ENCODE measurements at regions not wholly inside any gene's neighbourhood (a gene's known extent, or its start where the extent isn't known, plus 50 kb on each side); places are given as distances from the start of the nearest gene placed in this dataset.
"Not testable (repeated sequence)": the region's sequence is repeated elsewhere in the genome, so short reads cannot be mapped to it uniquely, and the experiment has no call there.

GRCh38 chr5:101720033-101720432, 576.1 kb downstream of the SLCO4C1 start:
- DNase-seq = no peak

DNA sequence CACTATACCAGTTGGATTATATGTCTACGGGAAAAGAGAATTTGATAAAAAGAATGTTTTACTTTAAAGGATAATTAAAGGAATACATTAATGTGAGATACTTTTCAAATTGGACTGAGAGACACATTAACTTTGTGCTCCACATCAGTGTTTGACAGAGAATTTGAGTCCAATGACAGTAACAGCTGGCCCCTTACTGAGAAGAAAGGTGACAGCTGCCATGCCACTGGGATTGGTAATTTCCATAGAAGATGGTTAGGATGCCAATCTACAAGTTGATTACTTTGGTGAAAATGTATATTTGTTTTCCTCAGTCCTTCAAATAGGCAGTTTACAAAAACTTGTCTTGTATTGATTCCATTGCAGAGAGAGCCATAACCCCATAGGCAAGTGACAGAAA, 578.4 kb downstream of the SLCO4C1 start:
- no peak for DNase-seq

DNA sequence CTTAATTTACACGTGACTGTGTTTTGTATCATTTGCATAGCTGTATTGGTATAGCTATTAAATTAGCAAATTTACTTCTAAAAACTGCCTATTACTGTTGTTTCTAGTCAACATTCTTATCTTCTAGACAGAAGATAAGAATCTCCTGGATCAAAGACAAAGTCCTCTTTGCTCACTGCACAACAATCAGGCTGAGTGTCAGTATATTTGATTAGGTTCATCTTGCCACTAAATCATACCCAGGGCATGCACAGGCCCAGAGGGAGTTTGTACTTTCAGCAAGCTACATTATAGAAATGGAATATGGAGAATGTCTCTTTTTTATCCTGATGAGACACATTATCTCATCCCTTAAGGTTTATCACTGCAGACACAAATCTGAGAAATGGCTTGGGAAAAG, 579.1 kb downstream of the SLCO4C1 start:
- DNase-seq = no peak

DNA sequence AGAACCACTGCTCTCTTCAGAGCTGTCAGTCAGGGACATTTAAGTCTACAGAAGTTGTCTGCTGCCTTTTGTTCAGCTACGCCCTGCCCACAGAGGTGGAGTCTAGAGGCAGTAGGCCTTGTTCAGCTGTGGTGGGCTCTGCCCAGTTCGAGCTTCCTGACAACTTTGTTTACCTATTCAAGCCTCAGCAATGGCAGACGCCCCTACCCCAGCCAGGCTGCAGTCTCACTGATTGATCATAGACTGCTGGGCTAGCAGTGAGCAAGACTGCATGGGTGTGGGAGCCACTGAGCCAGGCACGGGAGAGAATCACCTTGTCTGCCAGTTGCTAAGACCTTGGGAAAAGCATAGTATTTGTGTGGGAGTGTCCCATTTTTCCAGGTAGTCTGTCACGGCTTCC, 580.3 kb downstream of the SLCO4C1 start:
- DNase-seq = not testable (repeated sequence)

DNA sequence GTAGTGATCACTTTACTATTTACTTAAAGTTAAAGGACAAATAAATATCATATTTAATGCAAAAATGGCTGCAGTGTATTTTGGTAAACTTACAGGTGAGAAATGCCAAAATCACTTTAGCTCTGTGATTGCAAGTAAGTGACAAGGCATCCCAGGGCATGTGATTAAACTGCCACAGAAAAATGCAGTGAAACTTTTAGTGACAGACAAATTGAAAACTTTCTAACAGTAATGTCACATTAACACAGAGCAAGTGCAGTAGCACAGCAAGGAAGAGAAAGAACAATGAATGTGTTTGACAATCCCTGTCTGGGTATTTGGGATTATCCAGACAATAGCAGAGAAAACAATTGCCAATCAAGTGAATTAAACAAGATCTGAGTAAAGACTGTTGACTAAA, 606.8 kb downstream of the SLCO4C1 start:
- no peak for DNase-seq

- no peak for DNase-seq
Measured at GRCh38 chr5:101688156-101688555, 607.9 kb downstream of the SLCO4C1 start.

DNA sequence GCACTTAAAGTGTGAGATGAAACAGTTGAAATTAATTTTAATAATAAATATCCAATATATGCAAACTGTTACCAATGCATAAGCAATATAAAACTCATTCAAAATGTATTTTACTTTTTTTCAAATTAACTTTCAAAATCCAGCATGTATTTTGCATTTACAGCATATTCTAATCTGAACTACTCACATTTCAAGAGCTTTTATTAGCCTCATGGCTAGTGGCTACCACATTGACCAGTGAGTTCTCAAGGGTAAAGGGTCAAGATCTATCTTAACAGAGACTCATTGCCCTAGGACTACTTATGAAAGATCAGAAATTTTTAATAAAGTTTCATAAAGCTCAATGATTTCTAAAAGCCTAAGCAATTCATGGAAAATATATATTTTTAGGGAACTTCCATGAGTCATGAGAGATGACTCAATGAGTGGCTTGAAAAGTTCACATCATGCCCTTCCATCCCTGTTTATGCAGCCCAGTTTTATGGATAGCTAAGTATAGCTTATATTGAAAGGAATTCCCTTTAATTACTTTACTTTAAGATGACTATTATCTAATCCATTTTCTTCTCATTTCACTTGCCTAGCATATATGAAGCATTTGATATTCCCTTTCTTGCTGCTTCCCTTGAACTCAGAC, 608.6 kb downstream of the SLCO4C1 start:
- no peak for DNase-seq

DNA sequence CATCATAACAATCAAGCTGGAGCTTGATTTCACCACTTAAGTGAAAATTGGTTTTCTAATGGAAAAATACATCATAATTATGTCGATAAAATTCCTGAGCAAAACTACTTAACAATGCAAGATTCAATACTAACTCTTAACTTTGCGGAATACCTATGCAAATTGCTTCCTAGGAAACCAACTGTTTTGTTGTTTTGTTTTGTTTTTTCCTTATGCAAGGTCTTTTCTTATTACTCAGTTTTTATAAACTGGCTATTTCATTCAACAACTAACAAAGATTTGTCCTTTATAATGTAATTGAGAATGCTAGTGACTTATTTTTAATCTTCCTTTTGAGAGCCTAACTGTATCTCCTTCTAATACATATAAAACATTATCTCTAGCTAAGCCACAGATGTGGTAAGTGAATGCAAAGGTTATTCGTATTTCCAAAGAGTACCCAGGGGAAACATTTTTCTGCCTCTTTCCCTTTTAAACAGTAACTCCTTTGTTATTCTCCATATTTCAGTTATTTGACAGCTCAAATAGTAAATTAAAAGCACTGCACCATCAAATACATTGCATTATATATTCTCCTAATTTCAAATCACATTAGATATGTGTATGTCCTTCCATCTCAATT, 609.4 kb downstream of the SLCO4C1 start:
- DNase-seq = no peak

DNA sequence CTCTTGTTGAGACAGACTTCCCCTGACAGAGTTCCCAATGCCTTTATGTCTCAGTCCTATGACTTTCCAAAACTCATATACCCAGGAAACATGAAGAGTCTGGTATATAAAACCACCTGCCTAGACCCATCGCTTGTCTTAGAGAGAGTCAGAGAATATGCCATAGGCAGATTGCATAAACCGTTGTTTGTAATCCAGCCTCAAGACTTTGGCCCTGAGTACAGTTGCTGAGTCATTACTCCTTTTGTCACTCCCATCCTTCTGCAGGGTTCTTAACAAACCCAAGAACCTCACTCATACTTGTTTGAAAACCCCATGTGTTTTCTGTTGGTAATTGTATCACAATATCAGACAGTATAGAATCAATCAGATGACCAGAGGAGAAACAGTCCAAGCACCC, 616.3 kb downstream of the SLCO4C1 start:
- no peak for DNase-seq

DNA sequence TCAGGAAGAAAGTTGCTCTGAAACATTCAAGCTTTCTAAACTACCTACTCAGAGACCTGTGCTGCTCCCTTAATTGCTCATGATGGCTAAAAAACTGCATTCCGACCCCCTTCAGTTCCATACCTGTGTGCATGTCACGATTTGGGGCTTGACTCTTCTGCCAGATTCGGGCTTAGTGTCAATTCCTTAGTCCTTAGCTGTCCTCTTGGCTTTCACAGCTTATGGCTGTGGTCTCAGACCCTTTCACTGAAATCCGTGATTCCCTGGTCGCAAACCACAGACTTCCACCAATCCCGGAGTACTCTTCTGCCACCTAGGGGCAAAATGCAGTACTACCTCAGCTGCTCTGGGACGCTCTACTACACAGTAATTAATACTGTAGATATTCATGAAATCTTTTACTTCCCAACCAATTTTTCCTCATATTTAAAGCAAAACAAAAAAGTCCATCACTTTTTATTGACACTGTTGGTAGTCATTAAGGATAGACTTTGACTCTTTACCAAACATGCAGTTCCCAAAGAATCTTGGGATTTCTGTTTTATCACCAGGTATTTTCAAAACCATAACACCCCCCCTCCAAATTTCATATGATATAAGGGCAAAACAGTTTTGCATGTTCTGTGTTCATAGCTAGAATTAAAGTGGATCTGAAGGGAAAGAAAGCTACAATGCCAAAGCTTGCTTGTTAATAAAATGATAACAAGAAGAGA, 617.4 kb downstream of the SLCO4C1 start:
- peak; percentile 17 for DNase-seq

DNA sequence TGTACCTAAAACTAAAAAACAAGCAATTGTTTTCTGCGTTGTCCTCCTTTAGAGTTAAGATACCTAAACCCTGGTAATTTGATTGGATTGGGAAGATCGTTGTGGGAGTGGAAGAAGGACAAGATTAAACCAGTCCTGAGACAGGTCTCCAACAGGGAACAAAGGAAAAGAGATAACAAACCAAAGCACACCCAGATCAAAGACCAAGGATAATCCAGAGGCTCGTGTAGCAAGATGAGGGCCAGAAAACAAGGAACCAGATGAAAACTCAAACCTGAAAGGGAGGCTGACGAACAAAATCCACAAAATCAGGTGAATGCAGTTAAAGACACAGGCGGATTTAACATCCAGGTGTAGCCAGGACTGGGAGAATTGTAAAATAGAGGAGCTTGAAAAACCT, 618.1 kb downstream of the SLCO4C1 start:
- DNase-seq = no peak

DNA sequence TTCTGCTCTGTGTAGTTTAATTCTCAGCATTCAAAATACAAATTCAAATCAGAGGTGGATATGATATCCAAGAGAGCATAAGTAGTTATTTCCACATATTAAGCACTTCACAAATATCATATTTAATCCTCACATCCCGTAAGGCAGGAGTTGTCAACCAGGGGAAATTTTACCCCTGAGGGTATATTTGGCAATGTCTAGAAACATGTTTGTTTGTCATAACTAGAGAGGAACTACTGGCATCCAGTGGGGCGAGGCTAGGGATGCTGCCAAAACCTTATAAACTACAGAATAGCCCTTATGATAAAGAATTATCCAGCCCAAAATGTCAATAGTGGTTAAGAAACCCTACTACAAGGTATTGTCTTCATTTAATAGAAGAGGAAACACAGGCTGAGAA, 619.4 kb downstream of the SLCO4C1 start:
- DNase-seq = no peak

- no peak for DNase-seq
Measured at GRCh38 chr5:101675510-101676219, 620.4 kb downstream of the SLCO4C1 start.

- no peak for DNase-seq
Measured at GRCh38 chr5:101673120-101673519, 623.0 kb downstream of the SLCO4C1 start.

- no peak for DNase-seq
Measured at GRCh38 chr5:101664071-101664791, 631.9 kb downstream of the SLCO4C1 start.

DNA sequence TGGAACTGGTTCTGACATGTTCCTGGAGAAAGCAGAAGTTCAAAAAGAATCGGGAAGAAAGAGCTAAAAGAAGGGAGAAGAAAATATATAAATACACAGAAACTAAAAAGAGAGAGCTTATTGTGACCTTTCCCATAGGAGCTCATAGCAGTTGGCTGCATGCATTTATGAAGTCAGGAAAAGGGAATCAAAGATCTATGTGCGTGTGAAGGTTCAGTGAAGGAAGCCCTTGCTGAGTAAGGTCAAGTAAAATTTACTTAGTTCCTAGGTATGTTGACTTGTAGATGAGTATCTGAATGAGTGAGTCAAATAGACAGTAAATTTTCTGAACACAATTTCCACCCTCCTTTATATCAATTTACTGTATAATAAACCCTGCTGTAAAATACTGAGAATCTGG, 632.5 kb downstream of the SLCO4C1 start:
- no peak for DNase-seq

GRCh38 chr5:101662263-101662662, 633.8 kb downstream of the SLCO4C1 start:
- no peak for DNase-seq

- DNase-seq = no peak
Measured at GRCh38 chr5:101658433-101658832, 637.7 kb downstream of the SLCO4C1 start.

DNA sequence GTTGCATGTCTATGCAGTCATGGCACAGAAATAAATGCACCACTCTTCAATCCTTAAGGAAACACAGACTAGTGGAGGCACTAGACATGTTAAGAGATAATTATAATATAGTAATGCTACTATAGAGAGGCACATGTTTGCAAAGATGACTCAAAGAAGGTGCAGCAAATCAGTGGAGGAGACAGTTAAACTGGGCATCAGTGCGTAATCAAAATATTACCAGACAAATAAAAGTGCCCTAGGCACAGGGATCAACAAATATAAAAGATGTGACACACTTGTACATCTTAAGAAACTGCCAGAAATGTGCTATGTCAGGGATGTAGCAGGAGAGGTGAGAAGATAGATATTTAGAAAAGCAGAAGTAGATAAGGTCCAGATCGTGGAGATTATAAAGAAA, 642.1 kb downstream of the SLCO4C1 start:
- DNase-seq = no peak

DNA sequence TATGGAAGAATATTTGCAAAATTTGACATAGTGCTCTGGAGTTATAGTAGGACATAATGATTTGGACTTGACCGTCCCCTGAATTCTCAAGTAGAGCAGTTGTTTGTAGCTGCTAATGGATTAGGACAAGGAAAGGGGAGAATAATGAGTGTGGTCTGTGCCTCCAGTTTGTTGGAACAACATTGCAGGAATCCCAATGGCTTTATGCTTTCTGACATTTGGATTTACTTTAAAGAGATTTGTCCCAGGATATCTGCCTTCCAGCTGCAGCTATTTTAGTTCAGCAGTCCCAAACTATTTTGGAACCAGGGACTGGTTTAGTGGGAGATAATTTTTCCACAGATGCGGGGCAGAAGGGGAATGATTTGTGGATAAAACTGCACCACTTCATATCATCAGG, 648.2 kb downstream of the SLCO4C1 start:
- no peak for DNase-seq

DNA sequence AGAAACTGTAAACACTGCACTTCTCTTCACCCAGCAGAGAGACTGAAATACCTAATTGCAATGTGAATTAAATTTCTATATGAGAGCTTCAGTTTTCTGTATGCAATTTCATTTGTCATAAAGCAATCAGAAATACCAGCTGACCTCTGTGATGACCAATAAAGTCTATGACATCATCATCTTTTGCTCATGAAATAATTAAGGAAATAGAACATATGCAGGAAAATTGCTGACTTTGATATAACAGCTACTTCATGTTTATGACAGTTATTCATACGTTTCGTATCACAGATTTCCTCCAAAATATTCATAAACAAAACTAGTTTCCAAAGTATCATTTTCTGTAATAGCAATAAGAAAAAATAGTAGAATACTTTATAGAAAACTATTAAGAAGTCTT, 652.3 kb downstream of the SLCO4C1 start:
- DNase-seq = no peak

DNA sequence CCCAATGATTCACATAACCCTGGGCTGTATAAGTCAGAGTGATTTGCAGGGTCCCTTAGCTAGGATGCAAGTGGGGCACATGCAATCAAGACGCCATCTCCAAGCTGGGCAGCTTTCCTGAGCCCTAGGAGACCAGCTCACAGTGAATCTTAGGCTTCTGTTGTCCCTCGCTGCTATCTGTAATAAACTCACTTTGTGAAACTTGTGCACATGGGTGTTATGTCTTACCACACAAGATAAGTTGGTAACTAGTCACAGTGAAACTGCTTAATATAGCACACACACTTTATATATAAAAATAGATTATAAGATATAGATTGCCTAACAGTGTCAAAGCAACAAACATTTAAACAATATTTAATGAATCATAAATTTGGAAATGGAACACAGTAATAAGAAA, 658.5 kb downstream of the SLCO4C1 start:
- DNase-seq = no peak

- not testable (repeated sequence) for DNase-seq
Measured at GRCh38 chr5:101627770-101628169, 668.3 kb downstream of the SLCO4C1 start.
